ENCODE measurements at regions not wholly inside any gene's neighbourhood (a gene's known extent, or its start where the extent isn't known, plus 50 kb on each side); places are given as distances from the start of the nearest gene placed in this dataset.

GRCh38 chr6:139429580-139430145 lies 55.2 kb upstream of the CITED2 start:
- DNase-seq: no peak

- no peak for DNase-seq
Observed at GRCh38 chr6:139427199-139427598, 52.8 kb upstream of the CITED2 start.

GRCh38 chr6:139426795-139427194 lies 52.3 kb upstream of the CITED2 start:
- no peak for DNase-seq

GRCh38 chr6:139425780-139426179 lies 51.3 kb upstream of the CITED2 start:
- no peak for DNase-seq

- no peak for DNase-seq
Observed at GRCh38 chr6:139423971-139424667, 49.7 kb upstream of the CITED2 start.
